Uterus (tissue), 3 donors: ENCODE measurements at regions not wholly inside any gene's neighbourhood (a gene's known extent, or its start where the extent isn't known, plus 50 kb on each side); places are given as distances from the start of the nearest gene placed in this dataset.
"Not testable (repeated sequence)": the region's sequence is repeated elsewhere in the genome, so short reads cannot be mapped to it uniquely, and the experiment has no call there.

ENCODE experiments used
- DNase-seq, 2 donors: peaks; one replicate each; pipeline ENCODE4 v3.0.0-alpha.2; 2019 to 2020
- H3K27ac ChIP-seq, 2 donors: fragments of 200-600 bp; sonication (generic); 1 replicate in 1 of 2; 2 replicates in 1 of 2; pipeline ENCODE4 v1.5.1; 2016 to 2018
- H3K27me3 ChIP-seq, 2 donors: fragments of 200-600 bp; sonication (generic); one replicate each; pipeline ENCODE4 v1.5.1; 2018 to 2019; ENCODE audit warnings: control low read depth in 1 of 2
- H3K36me3 ChIP-seq, 2 donors: fragments of 200-600 bp; sonication (generic); one replicate each; pipeline ENCODE4 v1.5.1; 2019; ENCODE audit warnings: control low read depth in 1 of 2
- H3K4me1 ChIP-seq, 2 donors: fragments of 200-600 bp; sonication (generic); one replicate each; pipeline ENCODE4 v1.5.1; 2018 to 2019; ENCODE audit warnings: control low read depth in 1 of 2
- H3K4me3 ChIP-seq, 2 donors: fragments of 200-600 bp; sonication (generic); 1 replicate in 1 of 2; 2 replicates in 1 of 2; pipeline ENCODE4 v1.5.1; 2018 to 2019; ENCODE audit warnings: mild to moderate bottlenecking in 1 of 2
- H3K9me3 ChIP-seq, 2 donors: fragments of 200-600 bp; sonication (generic); one replicate each; pipeline ENCODE4 v1.5.1; 2019; ENCODE audit warnings: control low read depth in 1 of 2
- CTCF ChIP-seq, 4 experiments: fragments of 200-600 bp in 2 of 4; fragments of 450-650 bp in 2 of 4; sonication (generic) in 2 of 4; IDR thresholded peaks; one replicate each; pipeline ENCODE4 v1.5.1; 2016 to 2019; ENCODE audit warnings: antibody characterized with exemption in 4 of 4, mild to moderate bottlenecking in 2 of 4, moderate library complexity in 1 of 4
- POLR2A ChIP-seq, 2 donors: fragments of 450-650 bp; IDR thresholded peaks; one replicate each; pipeline ENCODE4 v1.6.1; 2016; ENCODE audit warnings: antibody characterized with exemption in 2 of 2, mild to moderate bottlenecking in 1 of 2, moderate library complexity in 1 of 2
- intact Hi-C: fragments of 100-400 bp; cut with DNase I; formaldehyde crosslinking; loops from one replicate; pipeline ENCODE4 v1.15.1; 2023; ENCODE audit warnings: low total_unique reads
- donor health status: DM: yes; HTN: yes; CAD: no.

GRCh38 chr14:85342858-85343607 lies 186.9 kb upstream of the FLRT2 start:
- intact Hi-C loops, result no loop called here
- TF ChIP-seq CTCF (IDR thresholded peaks at IDR 0.05) (no peak), POLR2A (IDR thresholded peaks at IDR 0.05) (no peak)
- H3K27me3 ChIP-seq, result no peaks in the 10 kb centered on the region
- no peaks in the 10 kb centered on the region for H3K4me1 ChIP-seq
- no peaks in the 10 kb centered on the region for H3K9me3 ChIP-seq
- H3K4me3 ChIP-seq, result no peak overlapping the region
- H3K27ac ChIP-seq, result no peak overlapping the region
- no peak for DNase-seq
- H3K36me3 ChIP-seq, result no peaks in the 10 kb centered on the region

- Histone ChIP-seq H3K27ac (no peak overlapping the region), H3K4me1 (no peaks in the 10 kb centered on the region), H3K4me3 (no peak overlapping the region), H3K9me3 (no peaks in the 10 kb centered on the region), H3K36me3 (no peaks in the 10 kb centered on the region), H3K27me3 (no peaks in the 10 kb centered on the region)
- no peak for DNase-seq
- no peak for TF ChIP-seq POLR2A (IDR thresholded peaks at IDR 0.05)
- TF ChIP-seq CTCF (IDR thresholded peaks at IDR 0.05), result no peak
- intact Hi-C loops, result no loop called here
Observed at GRCh38 chr14:85344171-85344570, 185.8 kb upstream of the FLRT2 start.

DNA sequence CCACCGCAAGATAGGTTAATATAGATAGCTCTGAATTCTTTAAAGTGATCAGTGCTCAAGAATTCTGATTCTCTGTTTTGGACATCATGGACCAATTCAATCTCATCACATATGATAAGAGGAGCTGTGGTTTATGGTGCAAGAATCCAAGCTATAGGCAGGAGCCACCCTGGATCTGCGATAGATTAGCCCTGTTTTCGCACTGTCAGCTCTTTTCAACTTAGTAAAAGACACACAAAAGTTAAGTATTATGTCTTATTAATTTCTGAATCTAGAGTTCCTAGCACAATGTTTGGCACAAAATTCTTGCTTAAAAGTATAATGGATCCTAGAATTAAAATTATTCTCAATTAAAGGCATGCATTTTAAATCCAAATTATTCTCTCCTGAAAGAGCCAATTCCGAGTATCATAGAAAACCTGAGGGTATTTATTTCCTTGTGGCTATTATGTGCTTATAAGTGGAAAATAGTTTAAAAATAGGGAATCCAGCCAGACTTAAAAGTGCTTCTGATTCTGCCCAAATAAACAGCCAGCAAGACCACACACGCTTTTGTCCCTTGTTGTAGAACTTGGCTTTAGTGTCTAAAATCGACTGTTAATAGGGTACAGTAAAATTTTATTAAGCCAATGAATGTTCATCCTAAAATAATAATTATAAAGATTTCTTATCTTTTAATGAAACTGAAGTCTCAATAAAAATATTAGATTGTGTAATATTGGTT lies 184.9 kb upstream of the FLRT2 start:
- intact Hi-C loops, result no loop called here
- Histone ChIP-seq H3K27ac (no peak overlapping the region), H3K4me3 (no peak overlapping the region), H3K9me3 (no peaks in the 10 kb centered on the region), H3K27me3 (no peaks in the 10 kb centered on the region), H3K36me3 (no peaks in the 10 kb centered on the region), H3K4me1 (no peaks in the 10 kb centered on the region)
- TF ChIP-seq CTCF (IDR thresholded peaks at IDR 0.05), result no peak
- TF ChIP-seq POLR2A (IDR thresholded peaks at IDR 0.05), result no peak
- DNase-seq, result no peak

DNA sequence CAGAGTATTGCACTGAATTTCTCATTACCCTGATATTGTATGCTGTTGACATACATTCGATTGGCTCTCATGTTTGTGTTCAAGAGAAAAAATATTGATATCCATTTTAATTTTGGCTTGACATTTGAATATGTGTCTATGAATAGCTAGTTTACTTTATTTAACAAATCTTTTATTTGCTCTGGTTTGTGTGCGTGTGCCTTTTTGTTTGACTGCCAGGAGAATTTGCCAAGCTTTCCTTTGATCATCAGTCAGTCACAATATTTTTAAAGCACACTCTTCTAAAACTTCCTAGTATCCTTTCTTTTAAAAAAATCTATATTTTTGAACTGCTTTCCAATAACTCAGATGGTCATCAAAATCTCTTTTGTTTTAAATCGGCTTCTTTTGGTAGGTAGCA lies 179.3 kb upstream of the FLRT2 start:
- H3K4me1 ChIP-seq, result no peaks in the 10 kb centered on the region
- no peak overlapping the region for H3K4me3 ChIP-seq
- no peak for DNase-seq
- H3K9me3 ChIP-seq, result no peaks in the 10 kb centered on the region
- TF ChIP-seq POLR2A (IDR thresholded peaks at IDR 0.05) (no peak), CTCF (IDR thresholded peaks at IDR 0.05) (no peak)
- no peak overlapping the region for H3K27ac ChIP-seq
- no peaks in the 10 kb centered on the region for H3K36me3 ChIP-seq
- no peaks in the 10 kb centered on the region for H3K27me3 ChIP-seq
- intact Hi-C loops, result no loop called here

GRCh38 chr14:85352588-85352987 lies 177.4 kb upstream of the FLRT2 start:
- H3K36me3 ChIP-seq, intact Hi-C loops, H3K9me3 ChIP-seq, H3K27me3 ChIP-seq, H3K4me3 ChIP-seq, H3K27ac ChIP-seq, DNase-seq, H3K4me1 ChIP-seq: not testable (repeated sequence)
